ENCODE measurements at regions not wholly inside any gene's neighbourhood (a gene's known extent, or its start where the extent isn't known, plus 50 kb on each side); places are given as distances from the start of the nearest gene placed in this dataset.
"Not testable (repeated sequence)": the region's sequence is repeated elsewhere in the genome, so short reads cannot be mapped to it uniquely, and the experiment has no call there.

GRCh38 chr3:73228959-73229358 is 167.5 kb downstream of the EBLN2 start:
- DNase-seq (ENCODE audit: low spot score), result no peak

- no peak for DNase-seq (ENCODE audit: low spot score)
These were observed 173.0 kb downstream of the EBLN2 start for GRCh38 chr3:73234354-73235014.

GRCh38 chr3:73235768-73236167 is 174.3 kb downstream of the EBLN2 start:
- no peak for DNase-seq (ENCODE audit: low spot score)

- no peak for DNase-seq (ENCODE audit: low spot score)
These were observed 175.4 kb downstream of the EBLN2 start for GRCh38 chr3:73236867-73237266.

- DNase-seq (ENCODE audit: low spot score), result no peak
These were observed 182.3 kb downstream of the EBLN2 start for GRCh38 chr3:73243740-73244139.

- DNase-seq (ENCODE audit: low spot score), result no peak
These were observed 184.0 kb downstream of the EBLN2 start for GRCh38 chr3:73245459-73245858.

GRCh38 chr3:73249047-73249446 is 187.6 kb downstream of the EBLN2 start:
- DNase-seq (ENCODE audit: low spot score), result no peak

GRCh38 chr3:73254062-73254461 is 192.6 kb downstream of the EBLN2 start:
- DNase-seq (ENCODE audit: low spot score), result no peak

GRCh38 chr3:73255609-73256029 is 194.2 kb downstream of the EBLN2 start:
- no peak for DNase-seq (ENCODE audit: low spot score)

- DNase-seq (ENCODE audit: low spot score), result no peak
These were observed 195.7 kb downstream of the EBLN2 start for GRCh38 chr3:73257186-73257585.

- DNase-seq (ENCODE audit: low spot score), result no peak
These were observed 196.6 kb downstream of the EBLN2 start for GRCh38 chr3:73258057-73258456.

GRCh38 chr3:73259291-73259690 is 197.8 kb downstream of the EBLN2 start:
- DNase-seq (ENCODE audit: low spot score), result no peak

- DNase-seq (ENCODE audit: low spot score), result no peak
These were observed 198.4 kb downstream of the EBLN2 start for GRCh38 chr3:73259856-73260255.

- DNase-seq (ENCODE audit: low spot score), result not testable (repeated sequence)
These were observed 205.1 kb downstream of the EBLN2 start for GRCh38 chr3:73266558-73266957.

- DNase-seq (ENCODE audit: low spot score), result not testable (repeated sequence)
These were observed 207.7 kb downstream of the EBLN2 start for GRCh38 chr3:73269126-73269525.

GRCh38 chr3:73270839-73271483 is 209.5 kb downstream of the EBLN2 start:
- DNase-seq (ENCODE audit: low spot score), result no peak

GRCh38 chr3:73273341-73273740 is 211.9 kb downstream of the EBLN2 start:
- DNase-seq (ENCODE audit: low spot score), result no peak

- DNase-seq (ENCODE audit: low spot score), result no peak
These were observed 219.3 kb downstream of the EBLN2 start for GRCh38 chr3:73280746-73281145.

GRCh38 chr3:73284472-73284871 is 223.0 kb downstream of the EBLN2 start:
- DNase-seq (ENCODE audit: low spot score), result no peak

- no peak for DNase-seq (ENCODE audit: low spot score)
These were observed 230.1 kb downstream of the EBLN2 start for GRCh38 chr3:73291541-73291940.

- no peak for DNase-seq (ENCODE audit: low spot score)
These were observed 230.8 kb downstream of the EBLN2 start for GRCh38 chr3:73292220-73292619.

- no peak for DNase-seq (ENCODE audit: low spot score)
These were observed 233.1 kb downstream of the EBLN2 start for GRCh38 chr3:73294537-73294936.

GRCh38 chr3:73295876-73296635 is 234.6 kb downstream of the EBLN2 start:
- DNase-seq (ENCODE audit: low spot score), result no peak
